ENCODE measurements at regions not wholly inside any gene's neighbourhood (a gene's known extent, or its start where the extent isn't known, plus 50 kb on each side); places are given as distances from the start of the nearest gene placed in this dataset.

DNA sequence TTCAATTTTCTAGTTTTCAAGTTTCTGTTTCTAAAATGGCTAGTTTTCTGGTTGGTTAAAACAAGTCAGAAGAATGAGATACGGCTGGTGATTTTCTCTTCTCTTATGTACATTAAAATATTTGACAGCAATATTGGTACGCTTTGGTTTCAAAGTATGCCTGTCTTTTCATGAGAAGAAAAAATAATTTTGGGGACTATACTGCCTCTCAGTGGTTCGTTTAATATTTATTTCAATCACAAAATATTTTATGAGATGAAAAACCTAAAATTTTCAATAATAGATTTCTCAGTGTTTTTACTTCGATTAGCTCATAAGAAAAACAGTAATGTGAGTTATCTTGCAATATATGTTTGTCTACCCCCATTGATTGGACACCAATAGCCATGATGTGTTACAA is 72.8 kb upstream of the AADACL2 start:
- Histone ChIP-seq H3K4me3 (ENCODE audit: control extremely low read depth in 1 of 5, extremely low read depth in 1 of 5, insufficient read depth in 1 of 5, low read depth in 2 of 5, low read length in 4 of 5) (no peak overlapping the region), H3K9me3 (ENCODE audit: control extremely low read depth in 1 of 3, control insufficient read depth in 2 of 3, insufficient read depth in 1 of 3, low read length in 2 of 3) (no peaks in the 10 kb centered on the region), H3K36me3 (replicated peaks in 1 of 2; ENCODE audit: control extremely low read depth in 1 of 2, control insufficient read depth in 1 of 2, extremely low read depth in 1 of 2, insufficient read depth in 2 of 2, low read length in 1 of 2) (no peaks in the 10 kb centered on the region), H3K4me2 (replicated peaks; ENCODE audit: low read depth, low read length, poor library complexity, severe bottlenecking) (no peak overlapping the region), H2AFZ (ENCODE audit: insufficient read depth, low read depth, low read length, poor library complexity, severe bottlenecking) (no peak overlapping the region), H4K20me1 (ENCODE audit: control insufficient read depth, insufficient read depth, low read length, poor library complexity, severe bottlenecking) (no peaks in the 10 kb centered on the region), H3K4me1 (ENCODE audit: control insufficient read depth in 2 of 2, insufficient read depth in 2 of 2, low read length in 2 of 2) (no peaks in the 10 kb centered on the region), H3K9ac (ENCODE audit: low read length) (no peak overlapping the region), H3K27ac (ENCODE audit: low read length in 2 of 2) (no peak overlapping the region), H3K27me3 (replicated peaks in 1 of 4; ENCODE audit: control extremely low read depth in 1 of 4, control insufficient read depth in 3 of 4, insufficient read depth in 4 of 4, low read length in 3 of 4) (no peaks in the 10 kb centered on the region), H3K79me2 (ENCODE audit: control insufficient read depth, insufficient read depth, low read length) (no peaks in the 10 kb centered on the region)
- Mint-ChIP-seq H3K27ac (no peak overlapping the region), H3K27me3 (peaks cover 3% of the 10 kb centered on the region), H3K9me3 (ENCODE audit: insufficient read depth) (no peaks in the 10 kb centered on the region), H3K4me1 (no peaks in the 10 kb centered on the region), H3K4me3 (no peak overlapping the region)
- intact Hi-C loops (cut with micrococcal nuclease) = loop anchor here (5.0 kb wide), 1 partner anchor 369 kb away; no protein-coding TSS in a partner anchor
- no CpG with 5 or more reads among the region's 4 CpGs for WGBS (ENCODE audit: insufficient coverage)
- ChIA-PET CTCF (interaction anchor here (0.7 kb wide), 1 partner anchor 222 kb away, joined by 4 read pairs; no protein-coding TSS in a partner anchor), POLR2A (no interaction called here)
- no peak for ATAC-seq (ENCODE audit: low read depth)
- TF ChIP-seq, protein P1, sequence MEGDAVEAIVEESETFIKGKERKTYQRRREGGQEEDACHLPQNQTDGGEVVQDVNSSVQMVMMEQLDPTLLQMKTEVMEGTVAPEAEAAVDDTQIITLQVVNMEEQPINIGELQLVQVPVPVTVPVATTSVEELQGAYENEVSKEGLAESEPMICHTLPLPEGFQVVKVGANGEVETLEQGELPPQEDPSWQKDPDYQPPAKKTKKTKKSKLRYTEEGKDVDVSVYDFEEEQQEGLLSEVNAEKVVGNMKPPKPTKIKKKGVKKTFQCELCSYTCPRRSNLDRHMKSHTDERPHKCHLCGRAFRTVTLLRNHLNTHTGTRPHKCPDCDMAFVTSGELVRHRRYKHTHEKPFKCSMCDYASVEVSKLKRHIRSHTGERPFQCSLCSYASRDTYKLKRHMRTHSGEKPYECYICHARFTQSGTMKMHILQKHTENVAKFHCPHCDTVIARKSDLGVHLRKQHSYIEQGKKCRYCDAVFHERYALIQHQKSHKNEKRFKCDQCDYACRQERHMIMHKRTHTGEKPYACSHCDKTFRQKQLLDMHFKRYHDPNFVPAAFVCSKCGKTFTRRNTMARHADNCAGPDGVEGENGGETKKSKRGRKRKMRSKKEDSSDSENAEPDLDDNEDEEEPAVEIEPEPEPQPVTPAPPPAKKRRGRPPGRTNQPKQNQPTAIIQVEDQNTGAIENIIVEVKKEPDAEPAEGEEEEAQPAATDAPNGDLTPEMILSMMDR (IDR thresholded peaks at IDR 0.05) = no peak
- no peak for TF ChIP-seq EZH2 (IDR thresholded peaks at IDR 0.05; ENCODE audit: borderline replicate concordance, insufficient read depth, low read depth, low read length, poor library complexity, severe bottlenecking)
- no peak for DNase-seq

DNA sequence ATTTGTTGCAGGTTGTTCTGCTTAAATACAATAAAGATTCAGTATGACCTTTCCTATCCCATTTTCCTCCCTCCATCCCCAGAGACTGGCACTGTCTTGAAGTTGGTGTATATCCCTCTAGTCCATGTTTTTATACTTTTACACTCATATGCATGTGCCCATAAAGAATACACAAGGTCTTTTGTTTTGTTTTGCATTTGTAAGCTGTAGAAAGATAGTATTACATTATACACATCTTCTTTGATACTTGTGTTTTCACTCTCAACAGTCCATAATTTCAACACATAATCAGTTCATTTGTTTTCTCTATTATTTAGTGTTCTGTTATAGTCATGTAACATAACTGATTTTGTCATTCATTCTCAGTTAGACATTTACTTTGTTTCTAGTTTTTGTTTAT is 88.7 kb upstream of the AADACL2 start:
- H3K4me2 ChIP-seq (replicated peaks; ENCODE audit: low read depth, low read length, poor library complexity, severe bottlenecking) = no peak overlapping the region
- no peak overlapping the region for H3K27ac Mint-ChIP-seq
- H3K9ac ChIP-seq (ENCODE audit: low read length) = no peak overlapping the region
- no peaks in the 10 kb centered on the region for H3K27me3 Mint-ChIP-seq
- no peaks in the 10 kb centered on the region for H3K9me3 ChIP-seq (ENCODE audit: control extremely low read depth in 1 of 3, control insufficient read depth in 2 of 3, insufficient read depth in 1 of 3, low read length in 2 of 3)
- H3K4me1 ChIP-seq (ENCODE audit: control insufficient read depth in 2 of 2, insufficient read depth in 2 of 2, low read length in 2 of 2) = no peaks in the 10 kb centered on the region
- no peaks in the 10 kb centered on the region for H3K9me3 Mint-ChIP-seq (ENCODE audit: insufficient read depth)
- CTCF ChIA-PET = no interaction called here
- POLR2A ChIA-PET = no interaction called here
- H3K27ac ChIP-seq (ENCODE audit: low read length in 2 of 2) = no peak overlapping the region
- H3K4me3 ChIP-seq (ENCODE audit: control extremely low read depth in 1 of 5, extremely low read depth in 1 of 5, insufficient read depth in 1 of 5, low read depth in 2 of 5, low read length in 4 of 5) = no peak overlapping the region
- TF ChIP-seq, protein P1 (IDR thresholded peaks at IDR 0.05) = no peak
- TF ChIP-seq EZH2 (IDR thresholded peaks at IDR 0.05; ENCODE audit: borderline replicate concordance, insufficient read depth, low read depth, low read length, poor library complexity, severe bottlenecking) = no peak
- no peak overlapping the region for H2AFZ ChIP-seq (ENCODE audit: insufficient read depth, low read depth, low read length, poor library complexity, severe bottlenecking)
- intact Hi-C loops (cut with micrococcal nuclease) = no loop called here
- DNase-seq = no peak
- no peak overlapping the region for H3K4me3 Mint-ChIP-seq
- no peaks in the 10 kb centered on the region for H3K4me1 Mint-ChIP-seq
- no peaks in the 10 kb centered on the region for H3K36me3 ChIP-seq (replicated peaks in 1 of 2; ENCODE audit: control extremely low read depth in 1 of 2, control insufficient read depth in 1 of 2, extremely low read depth in 1 of 2, insufficient read depth in 2 of 2, low read length in 1 of 2)
- H3K79me2 ChIP-seq (ENCODE audit: control insufficient read depth, insufficient read depth, low read length) = no peaks in the 10 kb centered on the region
- H4K20me1 ChIP-seq (ENCODE audit: control insufficient read depth, insufficient read depth, low read length, poor library complexity, severe bottlenecking) = no peaks in the 10 kb centered on the region
- H3K27me3 ChIP-seq (replicated peaks in 1 of 4; ENCODE audit: control extremely low read depth in 1 of 4, control insufficient read depth in 3 of 4, insufficient read depth in 4 of 4, low read length in 3 of 4) = no peaks in the 10 kb centered on the region
- ATAC-seq (ENCODE audit: low read depth) = no peak
